Endothelial cell of umbilical vein (primary cell): ENCODE measurements at regions not wholly inside any gene's neighbourhood (a gene's known extent, or its start where the extent isn't known, plus 50 kb on each side); places are given as distances from the start of the nearest gene placed in this dataset.

Experiments used
- POLR2A ChIP-seq: IDR thresholded peaks from 2 replicates; pipeline ENCODE4 v1.6.1; 2012; ENCODE audit warnings: low read depth, mild to moderate bottlenecking, control low read depth, low read length
- TF ChIP-seq, protein P1 (sequence below), 2 donors: IDR thresholded peaks; 1 replicate in 1 of 2; 2 replicates in 1 of 2; pipeline ENCODE4 v1.5.1; 2011; ENCODE audit warnings: low read length in 2 of 2, mild to moderate bottlenecking in 2 of 2, moderate library complexity in 2 of 2, control low read depth in 1 of 2, inconsistent platforms in 1 of 2, low read depth in 1 of 2; ENCODE audit not compliant: insufficient read depth in 1 of 2; ENCODE audit errors: extremely low read depth in 1 of 2

DNA sequence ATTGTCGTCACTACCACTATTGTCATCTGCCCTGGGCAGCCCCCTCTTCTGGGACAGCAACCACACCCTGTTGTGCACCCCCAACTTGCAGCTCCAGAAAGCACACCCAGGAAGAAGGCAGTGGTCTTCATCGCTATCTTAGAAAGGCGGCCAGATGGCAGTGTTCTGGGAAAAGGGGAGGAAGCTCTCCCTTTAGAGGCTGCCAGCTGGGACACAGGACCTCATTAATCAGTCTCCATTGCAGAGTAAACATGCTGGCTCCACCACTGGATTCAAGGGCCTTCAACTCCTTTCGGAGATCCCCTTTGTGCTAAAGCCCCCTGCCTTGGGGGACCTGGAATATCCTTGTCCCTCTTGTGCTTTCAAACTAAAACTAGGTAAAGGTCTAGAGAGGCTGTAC is 199.3 kb upstream of the LINGO1 start:
- TF ChIP-seq, protein P1, sequence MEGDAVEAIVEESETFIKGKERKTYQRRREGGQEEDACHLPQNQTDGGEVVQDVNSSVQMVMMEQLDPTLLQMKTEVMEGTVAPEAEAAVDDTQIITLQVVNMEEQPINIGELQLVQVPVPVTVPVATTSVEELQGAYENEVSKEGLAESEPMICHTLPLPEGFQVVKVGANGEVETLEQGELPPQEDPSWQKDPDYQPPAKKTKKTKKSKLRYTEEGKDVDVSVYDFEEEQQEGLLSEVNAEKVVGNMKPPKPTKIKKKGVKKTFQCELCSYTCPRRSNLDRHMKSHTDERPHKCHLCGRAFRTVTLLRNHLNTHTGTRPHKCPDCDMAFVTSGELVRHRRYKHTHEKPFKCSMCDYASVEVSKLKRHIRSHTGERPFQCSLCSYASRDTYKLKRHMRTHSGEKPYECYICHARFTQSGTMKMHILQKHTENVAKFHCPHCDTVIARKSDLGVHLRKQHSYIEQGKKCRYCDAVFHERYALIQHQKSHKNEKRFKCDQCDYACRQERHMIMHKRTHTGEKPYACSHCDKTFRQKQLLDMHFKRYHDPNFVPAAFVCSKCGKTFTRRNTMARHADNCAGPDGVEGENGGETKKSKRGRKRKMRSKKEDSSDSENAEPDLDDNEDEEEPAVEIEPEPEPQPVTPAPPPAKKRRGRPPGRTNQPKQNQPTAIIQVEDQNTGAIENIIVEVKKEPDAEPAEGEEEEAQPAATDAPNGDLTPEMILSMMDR (IDR thresholded peaks at IDR 0.05; ENCODE audit: extremely low read depth in 1 of 2, insufficient read depth in 1 of 2, low read depth in 1 of 2, low read length in 2 of 2), result no peak
- TF ChIP-seq POLR2A, result no peak
